GM18873 (cell line): ENCODE measurements at regions not wholly inside any gene's neighbourhood (a gene's known extent, or its start where the extent isn't known, plus 50 kb on each side); places are given as distances from the start of the nearest gene placed in this dataset.

ENCODE experiments used
- ATAC-seq: cut with Tn5 transposase; IDR thresholded peaks from one replicate; pipeline ENCODE4 v1.9.1; 2021; ENCODE audit warnings: mild to moderate bottlenecking, moderate library complexity, moderate number of reproducible peaks; ENCODE audit not compliant: unreplicated experiment, low FRiP score

- ATAC-seq = no peak
Measured at GRCh38 chr13:68872338-68872737, 1235.3 kb upstream of the ATXN8OS start.

GRCh38 chr13:68851026-68851425 is 1256.6 kb upstream of the ATXN8OS start:
- no peak for ATAC-seq

GRCh38 chr13:68850160-68850559 is 1257.5 kb upstream of the ATXN8OS start:
- no peak for ATAC-seq

GRCh38 chr13:68846663-68847062 is 1261.0 kb upstream of the ATXN8OS start:
- ATAC-seq = no peak

- no peak for ATAC-seq
Measured at GRCh38 chr13:68834375-68834774, 1273.3 kb upstream of the ATXN8OS start.

GRCh38 chr13:68816715-68817114 is 1290.9 kb upstream of the ATXN8OS start:
- ATAC-seq = no peak

- ATAC-seq = no peak
Measured at GRCh38 chr13:68813180-68813796, 1294.3 kb upstream of the ATXN8OS start.

GRCh38 chr13:68810660-68811059 is 1297.0 kb upstream of the ATXN8OS start:
- ATAC-seq = no peak

GRCh38 chr13:68808456-68808855 is 1299.2 kb upstream of the ATXN8OS start:
- no peak for ATAC-seq

- no peak for ATAC-seq
Measured at GRCh38 chr13:68806125-68806524, 1301.5 kb upstream of the ATXN8OS start.

GRCh38 chr13:68784275-68784674 is 1323.4 kb upstream of the ATXN8OS start:
- no peak for ATAC-seq

GRCh38 chr13:68759617-68760016 is 1348.0 kb upstream of the ATXN8OS start:
- ATAC-seq = no peak

- no peak for ATAC-seq
Measured at GRCh38 chr13:68749796-68750195, 1357.8 kb upstream of the ATXN8OS start.

GRCh38 chr13:68748038-68748437 is 1359.6 kb upstream of the ATXN8OS start:
- no peak for ATAC-seq

- no peak for ATAC-seq
Measured at GRCh38 chr13:68745502-68745901, 1362.1 kb upstream of the ATXN8OS start.

GRCh38 chr13:68736961-68737360 is 1370.7 kb upstream of the ATXN8OS start:
- ATAC-seq = no peak

- no peak for ATAC-seq
Measured at GRCh38 chr13:68727798-68728197, 1379.8 kb upstream of the ATXN8OS start.

GRCh38 chr13:68727165-68727564 is 1380.5 kb upstream of the ATXN8OS start:
- ATAC-seq = no peak

GRCh38 chr13:68719815-68720214 is 1387.8 kb upstream of the ATXN8OS start:
- ATAC-seq = no peak

GRCh38 chr13:68715651-68716050 is 1392.0 kb upstream of the ATXN8OS start:
- ATAC-seq = no peak

GRCh38 chr13:68714292-68714691 is 1393.3 kb upstream of the ATXN8OS start:
- ATAC-seq = no peak

GRCh38 chr13:68713394-68713793 is 1394.2 kb upstream of the ATXN8OS start:
- no peak for ATAC-seq
